ENCODE measurements at regions not wholly inside any gene's neighbourhood (a gene's known extent, or its start where the extent isn't known, plus 50 kb on each side); places are given as distances from the start of the nearest gene placed in this dataset.

DNA sequence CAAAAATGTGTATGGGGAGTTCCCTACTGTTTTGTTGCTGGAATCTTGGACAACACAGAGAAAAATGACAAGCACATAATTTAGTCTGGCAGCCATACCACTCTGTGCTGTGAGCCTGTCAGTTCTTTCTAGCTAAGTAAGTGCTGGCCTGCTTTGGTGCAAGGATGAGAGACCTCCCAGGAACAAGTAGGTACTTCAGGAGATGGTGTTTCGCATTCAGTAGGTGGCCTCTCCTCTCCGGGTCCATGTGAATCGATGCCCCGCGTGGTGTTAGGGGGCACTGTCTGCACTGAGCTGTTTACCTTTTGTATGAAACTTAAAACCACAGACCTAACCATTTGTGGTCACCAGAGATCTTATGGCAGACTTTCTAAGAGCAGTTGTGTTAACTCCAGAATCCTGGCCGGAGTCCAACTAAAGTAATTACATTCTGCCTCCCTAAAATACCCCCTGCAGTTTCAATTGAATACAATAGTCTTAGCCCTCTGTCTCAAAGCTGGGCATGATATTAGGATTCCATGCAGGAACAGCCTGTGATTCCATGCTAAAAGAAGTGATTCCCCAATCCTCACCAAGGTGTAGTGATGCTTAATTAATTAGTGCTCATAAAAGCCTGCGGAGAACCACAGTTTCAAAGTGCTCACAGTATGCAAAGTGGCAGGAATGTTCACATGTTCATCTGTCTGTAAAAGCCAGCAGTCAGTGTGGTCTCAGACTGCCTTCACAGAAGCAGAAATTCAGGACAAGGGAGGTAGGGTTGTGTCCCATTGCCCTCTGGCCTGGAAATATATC lies 64.2 kb downstream of the LLPH start (continued):
- TF ChIP-seq, protein P1, sequence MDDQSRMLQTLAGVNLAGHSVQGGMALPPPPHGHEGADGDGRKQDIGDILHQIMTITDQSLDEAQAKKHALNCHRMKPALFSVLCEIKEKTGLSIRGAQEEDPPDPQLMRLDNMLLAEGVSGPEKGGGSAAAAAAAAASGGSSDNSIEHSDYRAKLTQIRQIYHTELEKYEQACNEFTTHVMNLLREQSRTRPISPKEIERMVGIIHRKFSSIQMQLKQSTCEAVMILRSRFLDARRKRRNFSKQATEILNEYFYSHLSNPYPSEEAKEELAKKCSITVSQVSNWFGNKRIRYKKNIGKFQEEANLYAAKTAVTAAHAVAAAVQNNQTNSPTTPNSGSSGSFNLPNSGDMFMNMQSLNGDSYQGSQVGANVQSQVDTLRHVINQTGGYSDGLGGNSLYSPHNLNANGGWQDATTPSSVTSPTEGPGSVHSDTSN (IDR thresholded peaks at IDR 0.05; ENCODE audit: insufficient replicate concordance, low read depth, low read length) = no peak
- TF ChIP-seq BCL3 (IDR thresholded peaks at IDR 0.05; ENCODE audit: borderline replicate concordance, insufficient read depth, low read depth, low read length, poor library complexity, severe bottlenecking) (no peak), WRNIP1 (IDR thresholded peaks at IDR 0.05; ENCODE audit: borderline replicate concordance, low read depth, low read length) (no peak), CREB1 (IDR thresholded peaks at IDR 0.05; ENCODE audit: low read depth) (no peak), JUND (IDR thresholded peaks at IDR 0.05; ENCODE audit: low read depth, low read length) (no peak), EP300 (IDR thresholded peaks at IDR 0.05; ENCODE audit: borderline replicate concordance in 1 of 2, control insufficient read depth in 1 of 2, low read depth in 2 of 2, low read length in 2 of 2) (peak in 1 of 2 experiments; percentile 62; a peak in 2 of 4 replicates), SP1 (IDR thresholded peaks at IDR 0.05; ENCODE audit: low read depth, low read length) (no peak), CHD1 (IDR thresholded peaks at IDR 0.05; ENCODE audit: low read depth, low read length) (no peak), RELA (IDR thresholded peaks at IDR 0.05; ENCODE audit: borderline replicate concordance, partially characterized antibody) (no peak), CHD2 (IDR thresholded peaks at IDR 0.05; ENCODE audit: borderline replicate concordance, low read depth, low read length) (0 out of 2 replicates have a peak, but pooled peaks have one; percentile 13), ETV6 (conservative IDR thresholded peaks at IDR 0.05 in 1 of 2, IDR thresholded peaks at IDR 0.05 in 1 of 2; ENCODE audit: borderline replicate concordance in 1 of 2, low read depth in 1 of 2) (0 out of 4 replicates have a peak, but pooled peaks of 1 of the 2 experiments have one; percentile 15), SIN3A (IDR thresholded peaks at IDR 0.05; ENCODE audit: low read depth, low read length) (no peak), SRF (IDR thresholded peaks at IDR 0.05; ENCODE audit: low read depth in 2 of 2, low read length in 2 of 2) (no peak), DPF2 (IDR thresholded peaks at IDR 0.05) (peak; percentile 71), ATF7 (IDR thresholded peaks at IDR 0.05; ENCODE audit: low read depth) (no peak), MYB (IDR thresholded peaks at IDR 0.05; ENCODE audit: borderline replicate concordance, low read depth, low read length) (no peak), SUPT20H (IDR thresholded peaks at IDR 0.05; ENCODE audit: borderline replicate concordance, control insufficient read depth, low read depth, low read length) (no peak), SKIL (IDR thresholded peaks at IDR 0.05; ENCODE audit: low read depth, poor library complexity, severe bottlenecking) (peak; percentile 92), ZBTB11 (CRISPR knock-in tag; IDR thresholded peaks at IDR 0.05) (no peak)
